ENCODE measurements at regions not wholly inside any gene's neighbourhood (a gene's known extent, or its start where the extent isn't known, plus 50 kb on each side); places are given as distances from the start of the nearest gene placed in this dataset.

GRCh38 chrX:148204195-148204594 lies 223.1 kb downstream of the FMR1NB start:
- H3K27ac ChIP-seq, result no peak overlapping the region
- TF ChIP-seq POLR2A (IDR thresholded peaks at IDR 0.05), result no peak
- TF ChIP-seq EP300 (IDR thresholded peaks at IDR 0.05), result no peak
- no peak for TF ChIP-seq POLR2AphosphoS5 (IDR thresholded peaks at IDR 0.05)
- no peak for TF ChIP-seq CTCF (IDR thresholded peaks at IDR 0.05)
- H3K4me3 ChIP-seq, result no peak overlapping the region
- no peak for DNase-seq
- H3K27me3 ChIP-seq, result no peaks in the 10 kb centered on the region
- intact Hi-C loops (cut with DNase I), result no loop called here
- 61 to 64% methylated on average over 1 of the region's 1 CpG for WGBS, 2 donors
- no peaks in the 10 kb centered on the region for H3K9me3 ChIP-seq
- H3K36me3 ChIP-seq, result no peaks in the 10 kb centered on the region
- no peaks in the 10 kb centered on the region for H3K4me1 ChIP-seq

DNA sequence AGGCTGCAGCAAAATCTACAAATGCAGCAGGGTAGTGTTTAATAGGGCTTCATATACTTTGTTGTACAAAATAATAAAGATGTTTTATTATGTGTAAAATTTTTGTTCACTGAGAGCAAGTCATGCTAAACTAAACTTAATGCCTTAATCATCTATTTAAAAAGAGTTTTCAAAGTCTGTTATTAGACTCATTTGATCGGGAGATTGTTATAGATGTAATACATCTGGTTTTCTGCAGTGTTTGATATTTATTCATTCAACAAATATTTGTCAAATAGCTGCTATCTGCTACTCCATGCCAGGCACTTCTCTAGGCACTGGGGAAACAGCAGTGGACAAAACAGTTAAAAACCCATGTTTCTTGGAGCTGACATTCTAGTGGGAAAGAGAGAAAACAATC lies 233.6 kb downstream of the FMR1NB start:
- TF ChIP-seq POLR2A (IDR thresholded peaks at IDR 0.05) (no peak), CTCF (IDR thresholded peaks at IDR 0.05) (no peak), POLR2AphosphoS5 (IDR thresholded peaks at IDR 0.05) (no peak)
- Histone ChIP-seq H3K27me3 (no peaks in the 10 kb centered on the region), H3K4me1 (no peaks in the 10 kb centered on the region), H3K36me3 (no peaks in the 10 kb centered on the region), H3K9me3 (no peaks in the 10 kb centered on the region), H3K4me3 (no peak overlapping the region), H3K27ac (no peak overlapping the region)
- DNase-seq, result no peak
- 82 to 83% methylated on average over 1 of the region's 1 CpG for WGBS, 2 donors
- intact Hi-C loops (cut with DNase I), result no loop called here

DNA sequence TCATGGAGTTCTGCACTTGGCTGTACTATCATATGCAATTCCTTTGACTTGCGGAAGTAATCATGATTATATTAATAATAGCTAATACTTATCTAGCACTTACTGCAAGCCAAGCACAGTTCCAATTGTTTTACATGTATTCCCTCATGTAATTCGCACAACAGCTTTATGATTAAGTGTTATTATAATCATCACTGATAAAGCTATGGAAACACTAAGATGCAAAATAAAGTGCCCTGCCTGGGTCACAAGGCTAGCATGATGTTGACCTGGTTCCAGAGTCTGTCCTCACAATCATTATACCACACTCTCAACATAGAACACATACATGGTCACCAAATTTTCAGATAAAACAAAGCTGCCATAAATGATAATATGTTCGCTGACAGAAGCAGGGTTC lies 234.6 kb downstream of the FMR1NB start:
- DNase-seq, result no peak
- no peaks in the 10 kb centered on the region for H3K9me3 ChIP-seq
- no peaks in the 10 kb centered on the region for H3K36me3 ChIP-seq
- no peak overlapping the region for H3K4me3 ChIP-seq
- no peak for TF ChIP-seq POLR2AphosphoS5 (IDR thresholded peaks at IDR 0.05)
- no peak for TF ChIP-seq EP300 (IDR thresholded peaks at IDR 0.05)
- TF ChIP-seq POLR2A (IDR thresholded peaks at IDR 0.05), result no peak
- TF ChIP-seq CTCF (IDR thresholded peaks at IDR 0.05), result no peak
- H3K27me3 ChIP-seq, result no peaks in the 10 kb centered on the region
- intact Hi-C loops (cut with DNase I), result no loop called here
- no peak overlapping the region for H3K27ac ChIP-seq
- no peaks in the 10 kb centered on the region for H3K4me1 ChIP-seq
- WGBS, 2 donors, result 94 to 99% methylated on average over 3 of the region's 3 CpGs

- Histone ChIP-seq H3K4me3 (no peak overlapping the region), H3K4me1 (no peaks in the 10 kb centered on the region), H3K27ac (no peak overlapping the region), H3K36me3 (no peaks in the 10 kb centered on the region), H3K27me3 (no peaks in the 10 kb centered on the region), H3K9me3 (no peaks in the 10 kb centered on the region)
- TF ChIP-seq POLR2AphosphoS5 (IDR thresholded peaks at IDR 0.05) (no peak), EP300 (IDR thresholded peaks at IDR 0.05) (no peak), POLR2A (IDR thresholded peaks at IDR 0.05) (no peak)
- no peak for DNase-seq
- WGBS, 2 donors, result 81 to 91% methylated on average over 2 of the region's 2 CpGs
- intact Hi-C loops (cut with DNase I), result no loop called here
Measured at GRCh38 chrX:148223361-148223760, 242.2 kb downstream of the FMR1NB start.

- Histone ChIP-seq H3K9me3 (no peaks in the 10 kb centered on the region), H3K4me3 (no peak overlapping the region), H3K27ac (no peak overlapping the region), H3K36me3 (no peaks in the 10 kb centered on the region), H3K27me3 (no peaks in the 10 kb centered on the region), H3K4me1 (no peaks in the 10 kb centered on the region)
- intact Hi-C loops (cut with DNase I), result no loop called here
- DNase-seq, result no peak
- no peak for TF ChIP-seq EP300 (IDR thresholded peaks at IDR 0.05)
- TF ChIP-seq POLR2A (IDR thresholded peaks at IDR 0.05), result no peak
- no peak for TF ChIP-seq POLR2AphosphoS5 (IDR thresholded peaks at IDR 0.05)
- TF ChIP-seq CTCF (IDR thresholded peaks at IDR 0.05), result no peak
Measured at GRCh38 chrX:148228521-148228920, 247.4 kb downstream of the FMR1NB start.

Data from sigmoid colon (tissue), 6 donors.